ENCODE measurements at regions not wholly inside any gene's neighbourhood (a gene's known extent, or its start where the extent isn't known, plus 50 kb on each side); places are given as distances from the start of the nearest gene placed in this dataset.

DNA sequence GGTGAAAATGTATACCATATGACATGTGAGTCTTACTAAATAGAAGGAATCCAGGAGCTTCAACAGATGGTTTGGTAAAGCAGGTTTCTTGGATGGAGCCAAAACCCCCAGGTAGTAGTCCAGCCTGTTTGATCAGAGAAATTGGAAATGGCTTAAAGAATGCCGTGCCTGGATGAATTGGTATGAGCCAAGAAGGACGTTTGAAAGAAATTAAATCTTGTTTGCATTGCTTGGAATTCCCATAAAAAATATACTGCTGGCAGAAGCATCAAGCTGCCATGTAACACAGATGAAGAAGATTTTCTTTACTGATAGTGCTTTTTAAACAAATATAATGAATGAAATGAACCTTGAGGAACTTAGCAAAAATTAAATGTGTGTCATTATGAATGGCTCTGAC is 176.3 kb downstream of the NPR3 start:
- no peak overlapping the region for H3K9ac ChIP-seq (ENCODE audit: low read depth in 1 of 2, low read length in 2 of 2)
- 52% methylated on average over 2 of the region's 2 CpGs for WGBS
- H3K4me1 ChIP-seq (ENCODE audit: control insufficient read depth in 4 of 4, insufficient read depth in 4 of 4, low read length in 3 of 4) = no peaks in the 10 kb centered on the region
- DNase-seq (ENCODE audit: low spot score) = no peak
- H3K9me3 ChIP-seq (ENCODE audit: control insufficient read depth in 4 of 4, low read length in 3 of 4) = peaks cover 0 to 4% (median 0%) of the 10 kb centered on the region in 4 donors
- H3K27me3 ChIP-seq (ENCODE audit: control insufficient read depth in 4 of 4, insufficient read depth in 4 of 4, low read length in 3 of 4) = peaks cover 0 to 2% (median 0%) of the 10 kb centered on the region in 4 donors
- TF ChIP-seq RAD21 (IDR thresholded peaks at IDR 0.05) (no peak), JUND (IDR thresholded peaks at IDR 0.05) (no peak), NR2F2 (IDR thresholded peaks at IDR 0.05) (no peak), HNF4G (IDR thresholded peaks at IDR 0.05) (no peak), SP1 (IDR thresholded peaks at IDR 0.05) (no peak), HNF4A (conservative IDR thresholded peaks at IDR 0.05) (no peak), FOXA1 (IDR thresholded peaks at IDR 0.05) (no peak), GABPA (IDR thresholded peaks at IDR 0.05 in 1 of 2, conservative IDR thresholded peaks at IDR 0.05 in 1 of 2) (no peak), FOXA2 (IDR thresholded peaks at IDR 0.05) (no peak), TAF1 (conservative IDR thresholded peaks at IDR 0.05) (no peak), RXRA (IDR thresholded peaks at IDR 0.05) (no peak), YY1 (IDR thresholded peaks at IDR 0.05) (no peak)
- TF ChIP-seq, protein P1, sequence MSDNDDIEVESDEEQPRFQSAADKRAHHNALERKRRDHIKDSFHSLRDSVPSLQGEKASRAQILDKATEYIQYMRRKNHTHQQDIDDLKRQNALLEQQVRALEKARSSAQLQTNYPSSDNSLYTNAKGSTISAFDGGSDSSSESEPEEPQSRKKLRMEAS (IDR thresholded peaks at IDR 0.05) = no peak
- TF ChIP-seq, protein P2, sequence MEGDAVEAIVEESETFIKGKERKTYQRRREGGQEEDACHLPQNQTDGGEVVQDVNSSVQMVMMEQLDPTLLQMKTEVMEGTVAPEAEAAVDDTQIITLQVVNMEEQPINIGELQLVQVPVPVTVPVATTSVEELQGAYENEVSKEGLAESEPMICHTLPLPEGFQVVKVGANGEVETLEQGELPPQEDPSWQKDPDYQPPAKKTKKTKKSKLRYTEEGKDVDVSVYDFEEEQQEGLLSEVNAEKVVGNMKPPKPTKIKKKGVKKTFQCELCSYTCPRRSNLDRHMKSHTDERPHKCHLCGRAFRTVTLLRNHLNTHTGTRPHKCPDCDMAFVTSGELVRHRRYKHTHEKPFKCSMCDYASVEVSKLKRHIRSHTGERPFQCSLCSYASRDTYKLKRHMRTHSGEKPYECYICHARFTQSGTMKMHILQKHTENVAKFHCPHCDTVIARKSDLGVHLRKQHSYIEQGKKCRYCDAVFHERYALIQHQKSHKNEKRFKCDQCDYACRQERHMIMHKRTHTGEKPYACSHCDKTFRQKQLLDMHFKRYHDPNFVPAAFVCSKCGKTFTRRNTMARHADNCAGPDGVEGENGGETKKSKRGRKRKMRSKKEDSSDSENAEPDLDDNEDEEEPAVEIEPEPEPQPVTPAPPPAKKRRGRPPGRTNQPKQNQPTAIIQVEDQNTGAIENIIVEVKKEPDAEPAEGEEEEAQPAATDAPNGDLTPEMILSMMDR (IDR thresholded peaks at IDR 0.05; ENCODE audit: low read depth, low read length, missing input control) = no peak
- TF ChIP-seq, protein P3, sequence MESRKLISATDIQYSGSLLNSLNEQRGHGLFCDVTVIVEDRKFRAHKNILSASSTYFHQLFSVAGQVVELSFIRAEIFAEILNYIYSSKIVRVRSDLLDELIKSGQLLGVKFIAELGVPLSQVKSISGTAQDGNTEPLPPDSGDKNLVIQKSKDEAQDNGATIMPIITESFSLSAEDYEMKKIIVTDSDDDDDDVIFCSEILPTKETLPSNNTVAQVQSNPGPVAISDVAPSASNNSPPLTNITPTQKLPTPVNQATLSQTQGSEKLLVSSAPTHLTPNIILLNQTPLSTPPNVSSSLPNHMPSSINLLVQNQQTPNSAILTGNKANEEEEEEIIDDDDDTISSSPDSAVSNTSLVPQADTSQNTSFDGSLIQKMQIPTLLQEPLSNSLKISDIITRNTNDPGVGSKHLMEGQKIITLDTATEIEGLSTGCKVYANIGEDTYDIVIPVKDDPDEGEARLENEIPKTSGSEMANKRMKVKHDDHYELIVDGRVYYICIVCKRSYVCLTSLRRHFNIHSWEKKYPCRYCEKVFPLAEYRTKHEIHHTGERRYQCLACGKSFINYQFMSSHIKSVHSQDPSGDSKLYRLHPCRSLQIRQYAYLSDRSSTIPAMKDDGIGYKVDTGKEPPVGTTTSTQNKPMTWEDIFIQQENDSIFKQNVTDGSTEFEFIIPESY (IDR thresholded peaks at IDR 0.05) = no peak
- TF ChIP-seq, protein P4, sequence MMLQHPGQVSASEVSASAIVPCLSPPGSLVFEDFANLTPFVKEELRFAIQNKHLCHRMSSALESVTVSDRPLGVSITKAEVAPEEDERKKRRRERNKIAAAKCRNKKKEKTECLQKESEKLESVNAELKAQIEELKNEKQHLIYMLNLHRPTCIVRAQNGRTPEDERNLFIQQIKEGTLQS (IDR thresholded peaks at IDR 0.05) = no peak
- TF ChIP-seq, protein P5, sequence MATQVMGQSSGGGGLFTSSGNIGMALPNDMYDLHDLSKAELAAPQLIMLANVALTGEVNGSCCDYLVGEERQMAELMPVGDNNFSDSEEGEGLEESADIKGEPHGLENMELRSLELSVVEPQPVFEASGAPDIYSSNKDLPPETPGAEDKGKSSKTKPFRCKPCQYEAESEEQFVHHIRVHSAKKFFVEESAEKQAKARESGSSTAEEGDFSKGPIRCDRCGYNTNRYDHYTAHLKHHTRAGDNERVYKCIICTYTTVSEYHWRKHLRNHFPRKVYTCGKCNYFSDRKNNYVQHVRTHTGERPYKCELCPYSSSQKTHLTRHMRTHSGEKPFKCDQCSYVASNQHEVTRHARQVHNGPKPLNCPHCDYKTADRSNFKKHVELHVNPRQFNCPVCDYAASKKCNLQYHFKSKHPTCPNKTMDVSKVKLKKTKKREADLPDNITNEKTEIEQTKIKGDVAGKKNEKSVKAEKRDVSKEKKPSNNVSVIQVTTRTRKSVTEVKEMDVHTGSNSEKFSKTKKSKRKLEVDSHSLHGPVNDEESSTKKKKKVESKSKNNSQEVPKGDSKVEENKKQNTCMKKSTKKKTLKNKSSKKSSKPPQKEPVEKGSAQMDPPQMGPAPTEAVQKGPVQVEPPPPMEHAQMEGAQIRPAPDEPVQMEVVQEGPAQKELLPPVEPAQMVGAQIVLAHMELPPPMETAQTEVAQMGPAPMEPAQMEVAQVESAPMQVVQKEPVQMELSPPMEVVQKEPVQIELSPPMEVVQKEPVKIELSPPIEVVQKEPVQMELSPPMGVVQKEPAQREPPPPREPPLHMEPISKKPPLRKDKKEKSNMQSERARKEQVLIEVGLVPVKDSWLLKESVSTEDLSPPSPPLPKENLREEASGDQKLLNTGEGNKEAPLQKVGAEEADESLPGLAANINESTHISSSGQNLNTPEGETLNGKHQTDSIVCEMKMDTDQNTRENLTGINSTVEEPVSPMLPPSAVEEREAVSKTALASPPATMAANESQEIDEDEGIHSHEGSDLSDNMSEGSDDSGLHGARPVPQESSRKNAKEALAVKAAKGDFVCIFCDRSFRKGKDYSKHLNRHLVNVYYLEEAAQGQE (IDR thresholded peaks at IDR 0.05) = no peak
- H3K4me3 ChIP-seq (ENCODE audit: low read depth in 1 of 3, low read length in 3 of 3) = no peak overlapping the region
- H3K36me3 ChIP-seq (ENCODE audit: control insufficient read depth in 4 of 4, insufficient read depth in 3 of 4, low read depth in 1 of 4, low read length in 3 of 4) = no peaks in the 10 kb centered on the region
- H3K27ac ChIP-seq (ENCODE audit: low read depth in 1 of 2, low read length in 2 of 2) = no peak overlapping the region

DNA sequence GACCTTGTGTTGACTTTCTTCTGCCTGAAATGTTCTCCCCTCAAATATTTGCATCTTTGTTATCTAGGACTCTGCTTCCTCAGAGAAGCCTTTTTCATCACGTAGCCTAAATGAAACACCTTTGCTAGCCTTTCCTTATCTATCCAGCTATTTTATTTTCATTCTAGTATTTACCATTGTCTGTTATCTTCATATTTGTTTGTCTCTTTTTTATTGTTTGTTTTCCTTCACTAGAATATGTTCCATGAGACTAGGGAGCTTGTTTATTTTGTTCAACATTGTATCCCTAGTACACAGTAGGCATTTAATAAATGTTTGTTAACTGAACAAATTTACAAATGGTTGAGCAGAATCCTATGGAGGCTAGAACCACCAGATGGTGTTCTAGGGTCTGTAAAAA is 178.0 kb downstream of the NPR3 start:
- DNase-seq (ENCODE audit: low spot score) = no peak
- Histone ChIP-seq H3K4me3 (ENCODE audit: low read depth in 1 of 3, low read length in 3 of 3) (no peak overlapping the region), H3K27me3 (ENCODE audit: control insufficient read depth in 4 of 4, insufficient read depth in 4 of 4, low read length in 3 of 4) (peaks cover 0 to 2% (median 0%) of the 10 kb centered on the region in 4 donors), H3K36me3 (ENCODE audit: control insufficient read depth in 4 of 4, insufficient read depth in 3 of 4, low read depth in 1 of 4, low read length in 3 of 4) (no peaks in the 10 kb centered on the region), H3K4me1 (ENCODE audit: control insufficient read depth in 4 of 4, insufficient read depth in 4 of 4, low read length in 3 of 4) (no peaks in the 10 kb centered on the region), H3K27ac (ENCODE audit: low read depth in 1 of 2, low read length in 2 of 2) (no peak overlapping the region), H3K9ac (ENCODE audit: low read depth in 1 of 2, low read length in 2 of 2) (no peak overlapping the region), H3K9me3 (ENCODE audit: control insufficient read depth in 4 of 4, low read length in 3 of 4) (no peaks in the 10 kb centered on the region)
- TF ChIP-seq RAD21 (IDR thresholded peaks at IDR 0.05) (no peak), SP1 (IDR thresholded peaks at IDR 0.05) (no peak), TAF1 (conservative IDR thresholded peaks at IDR 0.05) (no peak), YY1 (IDR thresholded peaks at IDR 0.05) (no peak), FOXA2 (IDR thresholded peaks at IDR 0.05) (no peak), GABPA (IDR thresholded peaks at IDR 0.05 in 1 of 2, conservative IDR thresholded peaks at IDR 0.05 in 1 of 2) (no peak)
- TF ChIP-seq, protein P1 (IDR thresholded peaks at IDR 0.05) = no peak
- TF ChIP-seq, protein P5 (IDR thresholded peaks at IDR 0.05) = no peak
- TF ChIP-seq, protein P4 (IDR thresholded peaks at IDR 0.05) = no peak
- WGBS = 11% methylated on average over 1 of the region's 1 CpG
